PFSK-1 (cell line): ENCODE measurements at regions not wholly inside any gene's neighbourhood (a gene's known extent, or its start where the extent isn't known, plus 50 kb on each side); places are given as distances from the start of the nearest gene placed in this dataset.

Experiments used
- POLR2AphosphoS5 ChIP-seq: IDR thresholded peaks from 2 replicates; pipeline ENCODE4 v1.6.1; 2012; ENCODE audit warnings: low read depth, mild to moderate bottlenecking, control low read depth, low read length, moderate library complexity
- REST ChIP-seq, 2 experiments: IDR thresholded peaks; 2 replicates each; pipeline versions ENCODE4 v1.6.1 to v1.8.0; 2011 to 2012; ENCODE audit warnings: low read depth in 2 of 2, low read length in 2 of 2, control low read depth in 1 of 2, inconsistent platforms in 1 of 2, mild to moderate bottlenecking in 1 of 2, moderate library complexity in 1 of 2; ENCODE audit not compliant: insufficient read depth in 1 of 2
- SIN3A ChIP-seq: IDR thresholded peaks from 2 replicates; pipeline ENCODE4 v1.6.1; 2012; ENCODE audit warnings: mild to moderate bottlenecking, low read length, moderate library complexity, borderline replicate concordance; ENCODE audit not compliant: insufficient read depth
- TAF1 ChIP-seq: IDR thresholded peaks from 2 replicates; pipeline ENCODE4 v1.6.1; 2012; ENCODE audit warnings: low read length, control low read depth, borderline replicate concordance; ENCODE audit not compliant: insufficient read depth

GRCh38 chr4:14049946-14050345 lies 422.4 kb upstream of the BOD1L1 start:
- no peak for TF ChIP-seq SIN3A
- TF ChIP-seq TAF1 = no peak
- TF ChIP-seq POLR2AphosphoS5 = no peak
- no peak for TF ChIP-seq REST (IDR thresholded peaks at IDR 0.05; ENCODE audit: insufficient read depth in 1 of 2, low read depth in 2 of 2, low read length in 2 of 2)
